ENCODE measurements at regions not wholly inside any gene's neighbourhood (a gene's known extent, or its start where the extent isn't known, plus 50 kb on each side); places are given as distances from the start of the nearest gene placed in this dataset.

DNA sequence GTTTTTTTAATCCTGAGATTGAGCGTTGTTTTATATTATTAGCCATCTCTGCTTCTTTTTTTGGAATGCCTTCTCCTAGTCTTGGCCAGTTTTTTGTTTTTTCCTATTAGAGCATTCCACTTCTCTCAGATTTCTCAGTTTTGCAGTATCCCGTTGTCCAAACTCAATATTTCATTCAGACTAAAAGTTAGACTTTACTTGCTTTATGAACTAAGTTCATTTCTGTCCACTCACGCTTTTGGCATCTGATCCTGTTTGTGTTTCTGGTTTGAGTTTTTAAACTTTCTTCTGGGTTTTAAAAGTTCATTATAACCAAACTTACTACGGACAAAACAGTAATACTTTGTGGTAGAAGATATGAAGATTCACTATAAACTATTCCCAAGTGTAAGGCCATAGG, 288.3 kb upstream of the MPDZ start:
- Histone ChIP-seq H3K4me3 (no peak overlapping the region), H3K27ac (peak overlapping the region in 3 of 4 donors; percentile 63 to 74 (median 68))
- no peak for DNase-seq

DNA sequence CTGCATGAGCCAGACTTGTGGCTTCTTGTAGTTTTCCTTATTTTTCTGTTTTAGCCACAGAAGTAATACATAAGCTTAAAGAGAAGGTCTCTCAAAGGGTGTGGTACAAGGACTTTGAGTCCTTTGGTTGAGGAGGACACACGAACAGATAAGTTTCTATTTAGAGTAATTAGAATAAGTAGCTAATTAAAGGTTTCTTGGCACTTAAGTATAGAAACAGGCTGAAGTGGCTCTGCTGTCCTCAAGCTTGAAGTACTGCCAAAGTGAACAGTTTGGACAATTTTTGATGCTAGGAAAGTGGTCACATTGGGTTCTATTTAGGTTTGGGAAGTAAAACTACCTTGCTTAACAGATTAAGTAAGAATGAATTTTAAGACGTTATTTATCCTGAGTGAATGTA, 278.3 kb upstream of the MPDZ start:
- 44 to 56% methylated on average over 2 of the region's 2 CpGs for WGBS, 2 donors
- intact Hi-C loops (cut with DNase I) = no loop called here
- no peak overlapping the region for H3K27ac ChIP-seq
- H3K4me3 ChIP-seq = no peak overlapping the region
- no peaks in the 10 kb centered on the region for H3K9me3 ChIP-seq
- no peak for DNase-seq
- no peaks in the 10 kb centered on the region for H3K36me3 ChIP-seq
- H3K4me1 ChIP-seq = peaks cover 0 to 3% (median 0%) of the 10 kb centered on the region in 4 donors
- TF ChIP-seq, protein P1, sequence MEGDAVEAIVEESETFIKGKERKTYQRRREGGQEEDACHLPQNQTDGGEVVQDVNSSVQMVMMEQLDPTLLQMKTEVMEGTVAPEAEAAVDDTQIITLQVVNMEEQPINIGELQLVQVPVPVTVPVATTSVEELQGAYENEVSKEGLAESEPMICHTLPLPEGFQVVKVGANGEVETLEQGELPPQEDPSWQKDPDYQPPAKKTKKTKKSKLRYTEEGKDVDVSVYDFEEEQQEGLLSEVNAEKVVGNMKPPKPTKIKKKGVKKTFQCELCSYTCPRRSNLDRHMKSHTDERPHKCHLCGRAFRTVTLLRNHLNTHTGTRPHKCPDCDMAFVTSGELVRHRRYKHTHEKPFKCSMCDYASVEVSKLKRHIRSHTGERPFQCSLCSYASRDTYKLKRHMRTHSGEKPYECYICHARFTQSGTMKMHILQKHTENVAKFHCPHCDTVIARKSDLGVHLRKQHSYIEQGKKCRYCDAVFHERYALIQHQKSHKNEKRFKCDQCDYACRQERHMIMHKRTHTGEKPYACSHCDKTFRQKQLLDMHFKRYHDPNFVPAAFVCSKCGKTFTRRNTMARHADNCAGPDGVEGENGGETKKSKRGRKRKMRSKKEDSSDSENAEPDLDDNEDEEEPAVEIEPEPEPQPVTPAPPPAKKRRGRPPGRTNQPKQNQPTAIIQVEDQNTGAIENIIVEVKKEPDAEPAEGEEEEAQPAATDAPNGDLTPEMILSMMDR (IDR thresholded peaks at IDR 0.05) = no peak
- TF ChIP-seq EP300 (IDR thresholded peaks at IDR 0.05) = no peak
- TF ChIP-seq POLR2A (IDR thresholded peaks at IDR 0.05) = no peak
- TF ChIP-seq POLR2AphosphoS5 (IDR thresholded peaks at IDR 0.05) = no peak
- no peaks in the 10 kb centered on the region for H3K27me3 ChIP-seq

More for the DNA sequence above, 288.3 kb upstream of the MPDZ start:
- Histone ChIP-seq H3K9me3 (no peaks in the 10 kb centered on the region), H3K4me1 (peaks cover 0 to 27% (median 15%) of the 10 kb centered on the region in 4 donors), H3K27me3 (no peaks in the 10 kb centered on the region), H3K36me3 (no peaks in the 10 kb centered on the region)
- WGBS, 2 donors = 67 to 79% methylated on average over 4 of the region's 4 CpGs
- TF ChIP-seq EP300 (IDR thresholded peaks at IDR 0.05) (no peak), POLR2A (IDR thresholded peaks at IDR 0.05) (no peak), POLR2AphosphoS5 (IDR thresholded peaks at IDR 0.05) (no peak)
- TF ChIP-seq, protein P1 (IDR thresholded peaks at IDR 0.05) = no peak
- intact Hi-C loops (cut with DNase I) = loop anchor here (10.0 kb wide), 1 partner anchor 797 kb away; no protein-coding TSS in a partner anchor

DNA sequence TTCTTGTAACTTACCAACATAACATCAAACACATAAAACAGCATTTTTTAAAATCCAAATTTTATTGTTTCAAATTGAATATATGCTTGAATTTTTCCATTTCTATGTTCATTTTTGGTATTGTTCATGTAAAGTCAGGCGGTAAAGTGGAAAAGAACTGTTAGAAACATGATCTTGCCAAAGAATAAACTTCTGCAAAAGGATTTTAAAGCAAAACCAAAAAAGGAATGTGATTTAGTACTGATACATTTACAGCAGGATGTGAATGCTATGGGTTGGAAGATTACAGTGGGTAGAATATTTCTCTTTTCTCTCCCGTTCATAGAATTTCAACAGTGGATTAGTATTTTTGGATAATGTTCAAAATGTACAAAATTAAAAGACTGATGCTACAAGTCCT, 277.2 kb upstream of the MPDZ start:
- peaks cover 0 to 3% (median 0%) of the 10 kb centered on the region in 4 donors for H3K4me1 ChIP-seq
- intact Hi-C loops (cut with DNase I) = no loop called here
- H3K27ac ChIP-seq = no peak overlapping the region
- TF ChIP-seq POLR2A (IDR thresholded peaks at IDR 0.05) (no peak), POLR2AphosphoS5 (IDR thresholded peaks at IDR 0.05) (no peak), EP300 (IDR thresholded peaks at IDR 0.05) (no peak)
- TF ChIP-seq, protein P1 (IDR thresholded peaks at IDR 0.05) = no peak
- no peak overlapping the region for H3K4me3 ChIP-seq
- DNase-seq = no peak
- H3K9me3 ChIP-seq = no peaks in the 10 kb centered on the region
- no peaks in the 10 kb centered on the region for H3K36me3 ChIP-seq
- 78 to 83% methylated on average over 2 of the region's 2 CpGs for WGBS, 2 donors
- no peaks in the 10 kb centered on the region for H3K27me3 ChIP-seq

DNA sequence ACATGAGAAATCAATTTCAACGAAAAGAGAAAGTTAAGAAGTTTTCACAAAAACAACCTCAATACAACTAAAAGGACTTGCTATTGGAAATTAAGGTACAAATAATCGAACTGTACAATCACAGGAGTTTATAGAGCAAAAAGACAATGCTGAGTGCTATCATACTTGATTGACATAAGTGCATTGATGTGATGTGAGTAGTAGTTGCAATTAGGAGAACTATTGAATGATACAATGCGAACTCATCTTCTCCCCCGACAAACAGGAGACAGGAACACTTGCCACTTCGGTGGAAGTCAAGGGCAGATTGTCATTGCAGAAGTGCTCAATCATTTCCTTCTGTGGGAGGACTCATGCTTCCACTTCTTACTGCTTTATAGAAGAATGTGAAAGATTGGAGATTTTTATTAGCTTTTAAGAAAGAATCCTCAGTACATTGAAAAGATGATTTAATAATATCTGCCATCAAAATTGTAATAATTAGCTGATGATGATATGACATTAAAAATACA, 276.6 kb upstream of the MPDZ start:
- Histone ChIP-seq H3K36me3 (no peaks in the 10 kb centered on the region), H3K27ac (no peak overlapping the region), H3K4me3 (no peak overlapping the region), H3K9me3 (no peaks in the 10 kb centered on the region), H3K27me3 (no peaks in the 10 kb centered on the region), H3K4me1 (peaks cover 0 to 3% (median 0%) of the 10 kb centered on the region in 4 donors)
- WGBS, 2 donors = 65 to 86% methylated on average over 5 of the region's 5 CpGs
- no peak for TF ChIP-seq POLR2A (IDR thresholded peaks at IDR 0.05)
- no peak for DNase-seq
- intact Hi-C loops (cut with DNase I) = no loop called here

DNA sequence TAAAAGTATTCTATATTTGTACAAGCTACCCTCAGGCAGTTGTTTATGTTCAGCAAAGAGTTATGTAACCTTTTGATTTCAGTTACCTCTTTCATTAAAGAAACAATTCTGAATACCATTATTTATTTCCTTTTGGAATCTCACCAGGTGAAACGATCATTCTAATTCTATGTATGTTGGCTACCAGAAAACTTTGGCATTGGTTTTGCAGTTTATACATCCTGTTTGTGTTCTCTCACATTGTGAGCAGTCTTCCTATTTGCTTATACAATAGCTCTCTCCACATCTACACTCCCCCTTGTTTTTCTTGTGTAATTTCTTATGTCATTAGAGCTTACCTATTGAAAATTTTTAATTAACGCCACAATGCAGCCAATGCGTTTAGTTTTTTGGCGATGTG, 276.0 kb upstream of the MPDZ start:
- H3K9me3 ChIP-seq = no peaks in the 10 kb centered on the region
- WGBS, 2 donors = 83 to 85% methylated on average over 4 of the region's 4 CpGs
- H3K4me1 ChIP-seq = peaks cover 0 to 3% (median 0%) of the 10 kb centered on the region in 4 donors
- intact Hi-C loops (cut with DNase I) = no loop called here
- TF ChIP-seq POLR2AphosphoS5 (IDR thresholded peaks at IDR 0.05) (no peak), POLR2A (IDR thresholded peaks at IDR 0.05) (no peak), EP300 (IDR thresholded peaks at IDR 0.05) (no peak)
- TF ChIP-seq, protein P1 (IDR thresholded peaks at IDR 0.05) = no peak
- no peak for DNase-seq
- no peak overlapping the region for H3K27ac ChIP-seq
- H3K27me3 ChIP-seq = no peaks in the 10 kb centered on the region
- no peaks in the 10 kb centered on the region for H3K36me3 ChIP-seq
- H3K4me3 ChIP-seq = no peak overlapping the region

Measured in sigmoid colon (tissue), 6 donors.